Adrenal gland (tissue), 5 donors: ENCODE measurements at regions not wholly inside any gene's neighbourhood (a gene's known extent, or its start where the extent isn't known, plus 50 kb on each side); places are given as distances from the start of the nearest gene placed in this dataset.

Experiments used
- CTCF ChIP-seq, 6 experiments: fragments of 450-650 bp in 4 of 6; fragments of 200-600 bp in 2 of 6; sonication (generic) in 1 of 6; IDR thresholded peaks; 1 replicate in 5 of 6; 2 replicates in 1 of 6; pipeline versions ENCODE4 v1.5.1 to v1.8.0; 2016 to 2021; ENCODE audit warnings: antibody characterized with exemption in 6 of 6, mild to moderate bottlenecking in 2 of 6, moderate library complexity in 1 of 6
- POLR2A ChIP-seq, 2 donors: fragments of 450-650 bp; IDR thresholded peaks; one replicate each; pipeline ENCODE4 v1.6.1; 2017; ENCODE audit warnings: antibody characterized with exemption in 2 of 2, mild to moderate bottlenecking in 2 of 2, moderate library complexity in 1 of 2
- donor health status: DM: no; HTN: no; CAD: no.

DNA sequence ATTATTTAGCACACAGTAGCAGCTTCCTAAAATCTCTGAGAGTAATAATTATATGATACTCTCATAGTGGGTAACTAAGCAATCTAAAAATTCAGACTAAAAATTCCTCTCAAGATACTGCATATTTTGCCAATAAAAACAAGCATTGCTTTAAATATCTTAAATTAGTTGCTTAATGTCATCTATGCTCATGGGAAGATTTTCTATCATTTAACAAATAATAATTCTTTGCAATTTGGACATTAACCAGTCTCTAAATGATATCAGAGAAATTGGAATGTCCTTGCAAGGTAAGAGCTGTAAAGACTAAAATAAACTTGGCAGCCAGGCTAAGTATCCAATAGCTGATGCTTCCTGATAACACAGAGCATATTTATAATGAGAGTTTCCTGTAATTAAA, 221.8 kb downstream of the SNCAIP start:
- TF ChIP-seq CTCF (IDR thresholded peaks at IDR 0.05) (no peak), POLR2A (IDR thresholded peaks at IDR 0.05) (no peak)
